IMR-90 (cell line): ENCODE measurements at regions not wholly inside any gene's neighbourhood (a gene's known extent, or its start where the extent isn't known, plus 50 kb on each side); places are given as distances from the start of the nearest gene placed in this dataset.

ENCODE experiments used
- ATAC-seq: fragments of 200-7000 bp; cut with Tn5 transposase; 2 replicates; pipeline ENCODE4 v1.9.1; 2020; ENCODE audit warnings: low read depth, mild to moderate bottlenecking, moderate library complexity
- BruUV-seq: library from RNA; stranded (reverse); fragments of 400-500 nt; replicated peaks from 2 replicates; lab custom pipeline; 2021; lab: Mats Ljungman, UMichigan
- CTCF ChIA-PET: fragments of 300-600 bp; formaldehyde crosslinking; extraction: SDS; loops from one replicate; lab custom pipeline; 2021; ENCODE audit warnings: antibody characterized with exemption; lab: Yijun Ruan, JAX
- POLR2A ChIA-PET: fragments of 300-600 bp; sonication (Branson Sonifier 250); formaldehyde crosslinking; loops from one replicate; lab custom pipeline; 2022; ENCODE audit warnings: antibody characterized with exemption; ENCODE audit not compliant: unreplicated experiment; lab: Charles Lee
- DNase-seq: peaks from one replicate; pipeline ENCODE4 v3.0.0; 2013
- H2AFZ ChIP-seq: replicated peaks from 2 replicates; pipeline ENCODE3; 2013; ENCODE audit warnings: low read length, mild to moderate bottlenecking; ENCODE audit not compliant: poor library complexity
- H2AK5ac ChIP-seq: 2 replicates; pipeline ENCODE4 v1.6.1; 2013; ENCODE audit warnings: low read depth, low read length, inconsistent platforms
- H2AK9ac ChIP-seq: replicated peaks from 2 replicates; pipeline ENCODE3; 2013; ENCODE audit warnings: mild to moderate bottlenecking, low read depth, low read length, moderate library complexity; ENCODE audit not compliant: poor library complexity
- H2BK120ac ChIP-seq: 2 replicates; pipeline ENCODE4 v1.6.1; 2013; ENCODE audit warnings: low read depth, low read length, inconsistent platforms
- H2BK15ac ChIP-seq: 3 replicates; pipeline ENCODE4 v1.6.1; 2013; ENCODE audit warnings: low read depth, low read length, inconsistent platforms
- H2BK20ac ChIP-seq: 2 replicates; pipeline ENCODE4 v1.6.1; 2013; ENCODE audit warnings: low read depth, mild to moderate bottlenecking, inconsistent platforms, low read length, moderate library complexity
- H2BK5ac ChIP-seq: 2 replicates; pipeline ENCODE4 v1.6.1; 2013; ENCODE audit warnings: mild to moderate bottlenecking, low read depth, low read length, inconsistent platforms; ENCODE audit not compliant: poor library complexity, severe bottlenecking
- H3K14ac ChIP-seq: replicated peaks from 2 replicates; pipeline ENCODE4 v1.6.1; 2013; ENCODE audit warnings: low read depth, low read length, inconsistent platforms
- H3K18ac ChIP-seq: 2 replicates; pipeline ENCODE4 v1.6.1; 2013; ENCODE audit warnings: low read depth, low read length, control low read depth
- H3K23ac ChIP-seq: 2 replicates; pipeline ENCODE4 v1.6.1; 2013; ENCODE audit warnings: low read depth, low read length, inconsistent platforms
- H3K27ac ChIP-seq: 2 replicates; pipeline ENCODE4 v1.5.1; 2013; ENCODE audit warnings: mild to moderate bottlenecking, control low read depth, low read length; ENCODE audit not compliant: insufficient read depth
- H3K27me3 ChIP-seq: 2 replicates; pipeline ENCODE4 v1.6.1; 2013; ENCODE audit warnings: low read length; ENCODE audit not compliant: control insufficient read depth, insufficient read depth
- H3K36me3 ChIP-seq: 2 replicates; pipeline ENCODE4 v1.6.1; 2013; ENCODE audit warnings: low read length, mixed read lengths; ENCODE audit not compliant: control insufficient read depth, insufficient read depth
- H3K4ac ChIP-seq: 2 replicates; pipeline ENCODE4 v1.6.1; 2013; ENCODE audit warnings: low read depth, low read length, inconsistent platforms
- H3K4me1 ChIP-seq: 2 replicates; pipeline ENCODE4 v1.6.1; 2013; ENCODE audit warnings: low read length, mixed read lengths; ENCODE audit not compliant: control insufficient read depth, insufficient read depth
- H3K4me2 ChIP-seq: 2 replicates; pipeline ENCODE4 v1.6.1; 2013; ENCODE audit warnings: low read depth, mild to moderate bottlenecking, control low read depth, low read length, moderate library complexity
- H3K4me3 ChIP-seq: 2 replicates; pipeline ENCODE4 v1.5.1; 2013; ENCODE audit warnings: low read depth, mild to moderate bottlenecking, control low read depth, low read length, moderate library complexity; ENCODE audit not compliant: insufficient read depth
- H3K56ac ChIP-seq: 2 replicates; pipeline ENCODE4 v1.6.1; 2013; ENCODE audit warnings: low read length, inconsistent platforms; ENCODE audit not compliant: insufficient read depth; ENCODE audit errors: extremely low read depth
- H3K79me1 ChIP-seq, 2 experiments: 2 replicates each; pipeline ENCODE4 v1.6.1; 2013; ENCODE audit warnings: low read length in 2 of 2, inconsistent platforms in 1 of 2, low read depth in 1 of 2
- H3K9ac ChIP-seq: 2 replicates; pipeline ENCODE4 v1.6.1; 2013; ENCODE audit warnings: low read depth, low read length, control low read depth
- H3K9me1 ChIP-seq: 2 replicates; pipeline ENCODE4 v1.6.1; 2013; ENCODE audit warnings: low read length, inconsistent platforms; ENCODE audit not compliant: insufficient read depth
- H3K9me3 ChIP-seq: 2 replicates; pipeline ENCODE4 v1.6.1; 2013; ENCODE audit warnings: low read length; ENCODE audit not compliant: control insufficient read depth, insufficient read depth
- H4K20me1 ChIP-seq: 2 replicates; pipeline ENCODE4 v1.6.1; 2013; ENCODE audit warnings: low read length, inconsistent platforms; ENCODE audit not compliant: insufficient read depth
- H4K5ac ChIP-seq: 2 replicates; pipeline ENCODE4 v1.6.1; 2013; ENCODE audit warnings: mild to moderate bottlenecking, low read depth, low read length, control low read depth
- H4K8ac ChIP-seq, 2 experiments: 2 replicates each; pipeline ENCODE4 v1.6.1; 2013; ENCODE audit warnings: low read depth in 2 of 2, low read length in 2 of 2, control low read depth in 1 of 2, inconsistent platforms in 1 of 2
- H4K91ac ChIP-seq: 2 replicates; pipeline ENCODE4 v1.6.1; 2013; ENCODE audit warnings: low read depth, low read length, inconsistent platforms; ENCODE audit not compliant: insufficient read depth
- BHLHE40 ChIP-seq: fragments of 150-350 bp; IDR thresholded peaks from 2 replicates; pipeline ENCODE4 v1.6.1; 2016; ENCODE audit warnings: mild to moderate bottlenecking, low read depth, low read length
- CHD1 ChIP-seq: IDR thresholded peaks from 2 replicates; pipeline ENCODE4 v1.6.1; 2012; ENCODE audit warnings: low read depth, low read length, improper control_type of control experiment
- FOS ChIP-seq: fragments of 150-350 bp; IDR thresholded peaks from 2 replicates; pipeline ENCODE4 v1.6.1; 2016; ENCODE audit warnings: low read depth, low read length
- MAFK ChIP-seq: IDR thresholded peaks from 2 replicates; pipeline ENCODE4 v1.6.1; 2012; ENCODE audit warnings: low read depth, low read length, improper control_type of control experiment
- MAZ ChIP-seq: IDR thresholded peaks from 2 replicates; pipeline ENCODE4 v1.6.1; 2012; ENCODE audit warnings: low read depth, mild to moderate bottlenecking, low read length, improper control_type of control experiment, moderate library complexity, borderline replicate concordance
- MXI1 ChIP-seq: IDR thresholded peaks from 2 replicates; pipeline ENCODE4 v1.6.1; 2012; ENCODE audit warnings: low read depth, mild to moderate bottlenecking, low read length, moderate library complexity, borderline replicate concordance
- NFE2L2 ChIP-seq: fragments of 150-350 bp; IDR thresholded peaks from 2 replicates; pipeline ENCODE4 v1.6.1; 2016; ENCODE audit warnings: low read depth, mild to moderate bottlenecking, low read length
- POLR2A ChIP-seq: IDR thresholded peaks from 2 replicates; pipeline ENCODE4 v1.6.1; 2012; ENCODE audit warnings: mild to moderate bottlenecking, low read depth, low read length
- RAD21 ChIP-seq: IDR thresholded peaks from 2 replicates; pipeline ENCODE4 v1.6.1; 2012; ENCODE audit warnings: low read length, improper control_type of control experiment
- RCOR1 ChIP-seq: IDR thresholded peaks from 2 replicates; pipeline ENCODE4 v1.6.1; 2012; ENCODE audit warnings: mild to moderate bottlenecking, low read length, improper control_type of control experiment; ENCODE audit not compliant: insufficient replicate concordance
- RFX5 ChIP-seq: IDR thresholded peaks from 2 replicates; pipeline ENCODE4 v1.8.0; 2012; ENCODE audit warnings: low read depth, mild to moderate bottlenecking, low read length, moderate library complexity
- WGBS, 2 experiments: methylation state at CpG; one replicate each; pipeline versions ENCODE4 v1.1.5 to v1.1.7; 2013; ENCODE audit warnings: missing lambda C conversion rate in 2 of 2; ENCODE audit not compliant: insufficient read length in 1 of 2; ENCODE audit errors: extremely low coverage in 2 of 2; 5-methylcytosine and 5-hydroxymethylcytosine counted together
- dilution Hi-C: fragments of 300-500 bp; cut with HindIII; formaldehyde crosslinking; loops from one replicate; pipeline ENCODE4 v1.14.3; 2018; ENCODE audit warnings: low sequenced_read_pairs; ENCODE audit not compliant: unreplicated experiment
- in situ Hi-C: fragments of 300-500 bp; cut with MboI; formaldehyde crosslinking; loops from 3 replicates; pipeline ENCODE4 v1.14.3; 2019; ENCODE audit warnings: low sequenced_read_pairs, inconsistent platforms, mixed read lengths
- intact Hi-C: fragments of 100-400 bp; cut with micrococcal nuclease; formaldehyde crosslinking; loops from 2 replicates; pipeline ENCODE4 v1.10.0; 2022
- TF ChIP-seq, protein P1 (sequence below): conservative IDR thresholded peaks from 2 replicates; pipeline ENCODE4 v1.5.1; 2012; ENCODE audit warnings: mild to moderate bottlenecking, low read depth, low read length, improper control_type of control experiment
- TF ChIP-seq, protein P2 (sequence below): fragments of 150-350 bp; IDR thresholded peaks from 2 replicates; pipeline ENCODE4 v1.6.1; 2017; ENCODE audit warnings: mild to moderate bottlenecking, antibody characterized with exemption, low read length, low read depth

DNA sequence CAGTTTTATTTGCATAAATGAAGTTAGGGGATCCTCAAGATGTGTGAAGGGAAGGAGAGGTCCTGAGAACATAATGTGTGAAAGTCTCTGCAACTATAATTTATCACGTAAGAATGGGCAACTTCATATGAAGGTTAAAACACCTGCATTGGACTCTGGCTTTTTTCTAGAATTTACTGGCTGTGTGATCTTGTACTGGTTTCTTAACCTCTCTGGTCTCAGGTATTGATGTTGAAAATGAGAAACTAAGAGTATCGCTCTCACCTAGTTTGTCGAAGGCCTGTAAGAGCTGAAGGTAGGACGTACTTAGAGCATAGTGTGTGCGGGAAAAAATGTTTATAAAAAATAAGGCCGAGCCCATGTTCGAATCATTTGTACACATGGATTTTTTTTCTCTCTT is 280.5 kb downstream of the ICE1 start:
- no peaks in the 10 kb centered on the region for H3K27me3 ChIP-seq
- in situ Hi-C loops = no loop called here
- no peak overlapping the region for H2AK9ac ChIP-seq
- no peak overlapping the region for H2BK15ac ChIP-seq
- no peak overlapping the region for H3K18ac ChIP-seq
- no peak overlapping the region for H4K8ac ChIP-seq
- ATAC-seq (no peak), DNase-seq (no peak)
- no peak overlapping the region for H2BK20ac ChIP-seq
- no TSS peak for BruUV-seq
- no peaks in the 10 kb centered on the region for H3K79me1 ChIP-seq
- H3K4me3 ChIP-seq = no peak overlapping the region
- H3K14ac ChIP-seq = no peak overlapping the region
- dilution Hi-C loops = no loop called here
- H2AK5ac ChIP-seq = no peak overlapping the region
- H3K9me1 ChIP-seq = no peaks in the 10 kb centered on the region
- no peak overlapping the region for H3K4me2 ChIP-seq
- ChIA-PET POLR2A (no interaction called here), CTCF (no interaction called here)
- H3K9ac ChIP-seq = no peak overlapping the region
- no peak overlapping the region for H2AFZ ChIP-seq
- H3K36me3 ChIP-seq = no peaks in the 10 kb centered on the region
- no peak overlapping the region for H2BK120ac ChIP-seq
- H4K91ac ChIP-seq = no peak overlapping the region
- no peak overlapping the region for H3K27ac ChIP-seq
- no peak overlapping the region for H3K56ac ChIP-seq
- H4K5ac ChIP-seq = no peak overlapping the region
- peaks cover 5% of the 10 kb centered on the region for H3K9me3 ChIP-seq
- H3K4me1 ChIP-seq = no peaks in the 10 kb centered on the region
- H3K4ac ChIP-seq = no peak overlapping the region
- WGBS, 2 experiments = 60% methylated on average over 1 of the region's 7 CpGs; no CpG with 5 or more reads in 1 of the 2 experiments
- H4K20me1 ChIP-seq = no peaks in the 10 kb centered on the region
- intact Hi-C loops = no loop called here
- H3K23ac ChIP-seq = no peak overlapping the region
- H2BK5ac ChIP-seq = no peak overlapping the region
- TF ChIP-seq POLR2A (no peak), RFX5 (no peak), MAFK (no peak), RAD21 (no peak), RCOR1 (no peak), CHD1 (no peak), MXI1 (no peak), NFE2L2 (no peak), FOS (no peak), BHLHE40 (no peak), MAZ (no peak)
- TF ChIP-seq, protein P1, sequence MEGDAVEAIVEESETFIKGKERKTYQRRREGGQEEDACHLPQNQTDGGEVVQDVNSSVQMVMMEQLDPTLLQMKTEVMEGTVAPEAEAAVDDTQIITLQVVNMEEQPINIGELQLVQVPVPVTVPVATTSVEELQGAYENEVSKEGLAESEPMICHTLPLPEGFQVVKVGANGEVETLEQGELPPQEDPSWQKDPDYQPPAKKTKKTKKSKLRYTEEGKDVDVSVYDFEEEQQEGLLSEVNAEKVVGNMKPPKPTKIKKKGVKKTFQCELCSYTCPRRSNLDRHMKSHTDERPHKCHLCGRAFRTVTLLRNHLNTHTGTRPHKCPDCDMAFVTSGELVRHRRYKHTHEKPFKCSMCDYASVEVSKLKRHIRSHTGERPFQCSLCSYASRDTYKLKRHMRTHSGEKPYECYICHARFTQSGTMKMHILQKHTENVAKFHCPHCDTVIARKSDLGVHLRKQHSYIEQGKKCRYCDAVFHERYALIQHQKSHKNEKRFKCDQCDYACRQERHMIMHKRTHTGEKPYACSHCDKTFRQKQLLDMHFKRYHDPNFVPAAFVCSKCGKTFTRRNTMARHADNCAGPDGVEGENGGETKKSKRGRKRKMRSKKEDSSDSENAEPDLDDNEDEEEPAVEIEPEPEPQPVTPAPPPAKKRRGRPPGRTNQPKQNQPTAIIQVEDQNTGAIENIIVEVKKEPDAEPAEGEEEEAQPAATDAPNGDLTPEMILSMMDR = no peak
- TF ChIP-seq, protein P2, sequence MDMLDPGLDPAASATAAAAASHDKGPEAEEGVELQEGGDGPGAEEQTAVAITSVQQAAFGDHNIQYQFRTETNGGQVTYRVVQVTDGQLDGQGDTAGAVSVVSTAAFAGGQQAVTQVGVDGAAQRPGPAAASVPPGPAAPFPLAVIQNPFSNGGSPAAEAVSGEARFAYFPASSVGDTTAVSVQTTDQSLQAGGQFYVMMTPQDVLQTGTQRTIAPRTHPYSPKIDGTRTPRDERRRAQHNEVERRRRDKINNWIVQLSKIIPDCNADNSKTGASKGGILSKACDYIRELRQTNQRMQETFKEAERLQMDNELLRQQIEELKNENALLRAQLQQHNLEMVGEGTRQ = no peak
